ENCODE measurements at regions not wholly inside any gene's neighbourhood (a gene's known extent, or its start where the extent isn't known, plus 50 kb on each side); places are given as distances from the start of the nearest gene placed in this dataset.

DNA sequence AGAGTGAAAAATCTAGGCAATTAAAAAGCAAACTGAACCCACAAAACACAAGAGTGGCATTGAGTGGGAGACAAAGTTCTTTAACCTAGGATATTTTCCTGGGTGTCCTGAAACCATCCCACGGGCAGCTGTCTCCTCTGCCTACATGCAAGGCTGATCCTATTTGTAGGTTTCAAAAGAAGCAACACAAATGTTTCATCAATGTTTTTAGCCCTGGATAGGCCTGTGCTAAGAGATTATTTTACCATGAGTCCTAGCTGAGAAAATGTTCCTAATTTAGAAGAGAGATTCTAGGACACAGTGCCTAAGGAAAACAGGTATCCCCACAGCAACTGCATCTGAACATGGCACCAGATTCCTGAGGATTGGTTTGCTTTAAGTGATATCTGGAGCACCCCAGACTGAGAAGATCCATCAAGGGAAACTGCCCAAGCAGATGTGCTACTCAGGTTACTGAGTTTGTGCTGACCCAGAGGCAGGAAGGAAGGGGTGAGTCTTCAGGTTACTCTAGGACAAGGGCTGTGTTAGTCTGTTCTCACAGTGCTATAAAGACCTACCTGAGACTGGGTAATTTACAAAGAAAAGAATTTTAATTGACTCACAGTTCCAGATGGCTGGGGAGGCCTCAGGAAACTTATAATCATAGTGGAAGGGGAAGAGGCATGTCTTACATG lies 111.6 kb upstream of the UST start:
- TF ChIP-seq, protein P1, sequence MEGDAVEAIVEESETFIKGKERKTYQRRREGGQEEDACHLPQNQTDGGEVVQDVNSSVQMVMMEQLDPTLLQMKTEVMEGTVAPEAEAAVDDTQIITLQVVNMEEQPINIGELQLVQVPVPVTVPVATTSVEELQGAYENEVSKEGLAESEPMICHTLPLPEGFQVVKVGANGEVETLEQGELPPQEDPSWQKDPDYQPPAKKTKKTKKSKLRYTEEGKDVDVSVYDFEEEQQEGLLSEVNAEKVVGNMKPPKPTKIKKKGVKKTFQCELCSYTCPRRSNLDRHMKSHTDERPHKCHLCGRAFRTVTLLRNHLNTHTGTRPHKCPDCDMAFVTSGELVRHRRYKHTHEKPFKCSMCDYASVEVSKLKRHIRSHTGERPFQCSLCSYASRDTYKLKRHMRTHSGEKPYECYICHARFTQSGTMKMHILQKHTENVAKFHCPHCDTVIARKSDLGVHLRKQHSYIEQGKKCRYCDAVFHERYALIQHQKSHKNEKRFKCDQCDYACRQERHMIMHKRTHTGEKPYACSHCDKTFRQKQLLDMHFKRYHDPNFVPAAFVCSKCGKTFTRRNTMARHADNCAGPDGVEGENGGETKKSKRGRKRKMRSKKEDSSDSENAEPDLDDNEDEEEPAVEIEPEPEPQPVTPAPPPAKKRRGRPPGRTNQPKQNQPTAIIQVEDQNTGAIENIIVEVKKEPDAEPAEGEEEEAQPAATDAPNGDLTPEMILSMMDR (IDR thresholded peaks at IDR 0.05) = no peak
- TF ChIP-seq EZH2 (IDR thresholded peaks at IDR 0.05; ENCODE audit: borderline replicate concordance, insufficient read depth, low read depth, low read length, poor library complexity, severe bottlenecking) = no peak

Measured in B cell (primary cell).